Suprapubic skin (tissue), 4 donors: ENCODE measurements at regions not wholly inside any gene's neighbourhood (a gene's known extent, or its start where the extent isn't known, plus 50 kb on each side); places are given as distances from the start of the nearest gene placed in this dataset.
A peak's percentile ranks its signal among the peaks of the same experiment; 100 is the strongest.

Experiments used
- DNase-seq, 2 donors: peaks; one replicate each; pipeline ENCODE4 v3.0.0-alpha.2; 2019; ENCODE audit warnings: low spot score in 2 of 2
- H3K27ac ChIP-seq: fragments of 200-600 bp; sonication (generic); one replicate; pipeline ENCODE4 v1.5.1; 2019
- H3K27me3 ChIP-seq: fragments of 200-600 bp; sonication (generic); one replicate; pipeline ENCODE4 v1.5.1; 2019
- H3K36me3 ChIP-seq: fragments of 200-600 bp; sonication (generic); one replicate; pipeline ENCODE4 v1.5.1; 2019
- H3K4me1 ChIP-seq: fragments of 200-600 bp; sonication (generic); one replicate; pipeline ENCODE4 v1.5.1; 2019
- H3K4me3 ChIP-seq: fragments of 200-600 bp; sonication (generic); one replicate; pipeline ENCODE4 v1.5.1; 2019; ENCODE audit warnings: mild to moderate bottlenecking
- H3K9me3 ChIP-seq: fragments of 200-600 bp; sonication (generic); one replicate; pipeline ENCODE4 v1.5.1; 2019
- EP300 ChIP-seq: sonication (generic); formaldehyde crosslinking; IDR thresholded peaks from one replicate; pipeline ENCODE4 v1.6.1; 2017; ENCODE audit warnings: antibody characterized with exemption
- POLR2A ChIP-seq, 2 donors: fragments of 450-650 bp; IDR thresholded peaks; one replicate each; pipeline ENCODE4 v1.6.1; 2017; ENCODE audit warnings: antibody characterized with exemption in 2 of 2, mild to moderate bottlenecking in 2 of 2, moderate library complexity in 2 of 2
- POLR2AphosphoS5 ChIP-seq, 3 donors: sonication (generic); formaldehyde crosslinking; IDR thresholded peaks; one replicate each; pipeline ENCODE4 v1.6.1; 2017; ENCODE audit warnings: antibody characterized with exemption in 3 of 3
- WGBS: methylation state at CpG from one replicate; pipeline ENCODE4 v1.1.5; 2018; 5-methylcytosine and 5-hydroxymethylcytosine counted together
- TF ChIP-seq, protein P1 (sequence below), 2 donors: fragments of 200-600 bp in 1 of 2; fragments of 450-650 bp in 1 of 2; sonication (generic) in 1 of 2; IDR thresholded peaks; one replicate each; pipeline ENCODE4 v1.5.1; 2016 to 2019; ENCODE audit warnings: antibody characterized with exemption in 2 of 2, mild to moderate bottlenecking in 1 of 2, moderate library complexity in 1 of 2

DNA sequence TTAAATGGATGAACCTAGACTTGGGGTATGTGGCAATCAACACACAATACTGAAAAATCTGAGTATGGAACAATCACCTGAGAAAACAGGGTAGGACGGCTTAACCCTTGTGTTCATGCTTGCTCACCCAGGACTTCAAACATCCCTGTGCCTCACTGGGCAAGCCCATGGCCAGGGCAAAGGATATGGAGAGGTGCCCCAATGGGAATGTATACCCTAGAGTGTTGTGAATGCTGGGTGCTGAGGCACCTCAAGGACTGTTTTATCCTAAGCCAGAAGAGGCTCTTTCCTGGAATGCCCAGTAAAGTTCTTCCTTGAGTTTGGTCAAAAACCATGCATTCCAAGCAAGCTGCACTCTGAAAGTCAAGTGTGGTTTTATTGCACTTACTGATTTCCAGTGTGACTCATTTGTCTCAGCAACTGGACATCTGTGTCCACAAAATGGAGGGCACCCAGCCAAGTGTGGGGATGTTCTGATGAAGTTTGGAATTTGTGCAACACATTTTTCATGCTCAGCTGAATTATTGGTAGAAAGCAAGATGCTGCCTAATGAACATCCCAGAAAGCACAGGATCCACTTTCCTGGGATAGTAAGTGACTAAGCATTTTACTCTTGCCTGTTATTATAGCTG is 531.3 kb downstream of the RFC3 start:
- Histone ChIP-seq H3K9me3 (no peaks in the 10 kb centered on the region), H3K4me3 (no peak overlapping the region), H3K27me3 (no peaks in the 10 kb centered on the region), H3K36me3 (no peaks in the 10 kb centered on the region), H3K4me1 (no peaks in the 10 kb centered on the region), H3K27ac (no peak overlapping the region)
- TF ChIP-seq, protein P1, sequence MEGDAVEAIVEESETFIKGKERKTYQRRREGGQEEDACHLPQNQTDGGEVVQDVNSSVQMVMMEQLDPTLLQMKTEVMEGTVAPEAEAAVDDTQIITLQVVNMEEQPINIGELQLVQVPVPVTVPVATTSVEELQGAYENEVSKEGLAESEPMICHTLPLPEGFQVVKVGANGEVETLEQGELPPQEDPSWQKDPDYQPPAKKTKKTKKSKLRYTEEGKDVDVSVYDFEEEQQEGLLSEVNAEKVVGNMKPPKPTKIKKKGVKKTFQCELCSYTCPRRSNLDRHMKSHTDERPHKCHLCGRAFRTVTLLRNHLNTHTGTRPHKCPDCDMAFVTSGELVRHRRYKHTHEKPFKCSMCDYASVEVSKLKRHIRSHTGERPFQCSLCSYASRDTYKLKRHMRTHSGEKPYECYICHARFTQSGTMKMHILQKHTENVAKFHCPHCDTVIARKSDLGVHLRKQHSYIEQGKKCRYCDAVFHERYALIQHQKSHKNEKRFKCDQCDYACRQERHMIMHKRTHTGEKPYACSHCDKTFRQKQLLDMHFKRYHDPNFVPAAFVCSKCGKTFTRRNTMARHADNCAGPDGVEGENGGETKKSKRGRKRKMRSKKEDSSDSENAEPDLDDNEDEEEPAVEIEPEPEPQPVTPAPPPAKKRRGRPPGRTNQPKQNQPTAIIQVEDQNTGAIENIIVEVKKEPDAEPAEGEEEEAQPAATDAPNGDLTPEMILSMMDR (IDR thresholded peaks at IDR 0.05): no peak
- TF ChIP-seq POLR2A (IDR thresholded peaks at IDR 0.05): no peak
- TF ChIP-seq EP300: no peak
- TF ChIP-seq POLR2AphosphoS5 (IDR thresholded peaks at IDR 0.05): no peak
- DNase-seq: peak; percentile 81 to 82
- 92% methylated on average over 1 of the region's 1 CpG for WGBS

DNA sequence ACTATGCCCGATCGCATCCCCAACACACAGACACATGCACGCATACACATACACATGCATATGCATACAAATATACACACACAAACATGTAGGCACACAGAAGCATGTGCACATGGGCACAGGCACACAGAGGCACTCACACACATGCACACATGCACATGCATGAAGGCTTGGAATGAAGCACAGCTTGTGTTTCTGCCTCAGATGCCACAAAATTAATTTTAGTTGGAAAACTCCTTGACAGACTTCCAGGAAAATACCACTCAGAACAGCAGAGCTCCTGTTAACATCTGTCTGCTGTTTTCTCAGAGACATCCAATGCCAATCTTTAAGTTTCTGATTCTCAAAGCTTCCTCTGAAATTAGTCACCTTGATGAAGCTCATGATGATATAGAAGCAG is 532.7 kb downstream of the RFC3 start:
- H3K27ac ChIP-seq: no peak overlapping the region
- no peaks in the 10 kb centered on the region for H3K36me3 ChIP-seq
- no peak for TF ChIP-seq EP300
- TF ChIP-seq POLR2A (IDR thresholded peaks at IDR 0.05): no peak
- no peak for TF ChIP-seq POLR2AphosphoS5 (IDR thresholded peaks at IDR 0.05)
- TF ChIP-seq, protein P1 (IDR thresholded peaks at IDR 0.05): no peak
- no peak for DNase-seq
- no peaks in the 10 kb centered on the region for H3K4me1 ChIP-seq
- no peaks in the 10 kb centered on the region for H3K9me3 ChIP-seq
- 97% methylated on average over 3 of the region's 3 CpGs for WGBS
- no peak overlapping the region for H3K4me3 ChIP-seq
- no peaks in the 10 kb centered on the region for H3K27me3 ChIP-seq

DNA sequence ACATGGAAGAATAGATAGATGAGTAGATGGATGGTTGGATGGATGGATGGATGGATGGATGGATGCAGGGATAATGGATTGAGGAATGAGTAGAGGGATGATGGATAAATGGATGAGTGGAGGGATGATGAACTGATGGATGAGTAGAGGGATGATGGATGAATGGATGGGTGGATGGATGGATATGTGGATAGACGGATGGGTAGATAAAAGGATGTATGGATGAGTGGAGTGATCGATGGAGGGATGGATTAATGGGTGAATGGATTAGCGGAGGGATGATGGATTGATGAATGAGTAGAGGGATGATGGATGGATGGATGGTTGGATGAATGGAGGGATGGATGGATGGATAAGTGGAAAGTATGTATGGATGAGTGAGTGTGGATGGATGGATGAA is 533.2 kb downstream of the RFC3 start:
- no peak for DNase-seq
- Histone ChIP-seq H3K27me3 (no peaks in the 10 kb centered on the region), H3K27ac (no peak overlapping the region), H3K4me3 (no peak overlapping the region), H3K9me3 (no peaks in the 10 kb centered on the region), H3K36me3 (no peaks in the 10 kb centered on the region), H3K4me1 (no peaks in the 10 kb centered on the region)
- TF ChIP-seq EP300 (no peak), POLR2AphosphoS5 (IDR thresholded peaks at IDR 0.05) (no peak), POLR2A (IDR thresholded peaks at IDR 0.05) (no peak)
- TF ChIP-seq, protein P1 (IDR thresholded peaks at IDR 0.05): no peak
- 89% methylated on average over 3 of the region's 3 CpGs for WGBS

DNA sequence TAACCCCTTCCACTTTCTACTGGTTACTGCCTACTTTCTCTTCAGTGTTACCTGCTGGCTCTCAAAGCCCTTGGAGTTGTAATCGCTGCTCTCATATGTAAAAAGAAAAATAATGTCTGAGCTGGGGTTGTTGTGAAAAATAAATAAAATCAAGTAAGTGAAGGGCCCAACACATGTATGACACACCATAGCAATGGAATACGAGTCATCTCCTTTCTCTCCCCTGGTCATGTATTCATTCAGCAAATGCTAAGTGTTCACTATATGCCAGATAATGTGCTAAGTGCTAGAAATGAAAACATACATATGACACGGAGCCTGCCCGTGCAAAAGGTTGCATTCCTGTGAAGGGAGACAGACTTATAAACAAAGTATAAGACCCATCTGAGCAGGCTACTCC is 535.0 kb downstream of the RFC3 start:
- no peak overlapping the region for H3K4me3 ChIP-seq
- no peaks in the 10 kb centered on the region for H3K27me3 ChIP-seq
- no peaks in the 10 kb centered on the region for H3K36me3 ChIP-seq
- no peak overlapping the region for H3K27ac ChIP-seq
- no peak for DNase-seq
- TF ChIP-seq, protein P1 (IDR thresholded peaks at IDR 0.05): no peak
- TF ChIP-seq POLR2AphosphoS5 (IDR thresholded peaks at IDR 0.05) (no peak), POLR2A (IDR thresholded peaks at IDR 0.05) (no peak), EP300 (no peak)
- H3K4me1 ChIP-seq: no peaks in the 10 kb centered on the region
- no peaks in the 10 kb centered on the region for H3K9me3 ChIP-seq
- 82% methylated on average over 4 of the region's 4 CpGs for WGBS

DNA sequence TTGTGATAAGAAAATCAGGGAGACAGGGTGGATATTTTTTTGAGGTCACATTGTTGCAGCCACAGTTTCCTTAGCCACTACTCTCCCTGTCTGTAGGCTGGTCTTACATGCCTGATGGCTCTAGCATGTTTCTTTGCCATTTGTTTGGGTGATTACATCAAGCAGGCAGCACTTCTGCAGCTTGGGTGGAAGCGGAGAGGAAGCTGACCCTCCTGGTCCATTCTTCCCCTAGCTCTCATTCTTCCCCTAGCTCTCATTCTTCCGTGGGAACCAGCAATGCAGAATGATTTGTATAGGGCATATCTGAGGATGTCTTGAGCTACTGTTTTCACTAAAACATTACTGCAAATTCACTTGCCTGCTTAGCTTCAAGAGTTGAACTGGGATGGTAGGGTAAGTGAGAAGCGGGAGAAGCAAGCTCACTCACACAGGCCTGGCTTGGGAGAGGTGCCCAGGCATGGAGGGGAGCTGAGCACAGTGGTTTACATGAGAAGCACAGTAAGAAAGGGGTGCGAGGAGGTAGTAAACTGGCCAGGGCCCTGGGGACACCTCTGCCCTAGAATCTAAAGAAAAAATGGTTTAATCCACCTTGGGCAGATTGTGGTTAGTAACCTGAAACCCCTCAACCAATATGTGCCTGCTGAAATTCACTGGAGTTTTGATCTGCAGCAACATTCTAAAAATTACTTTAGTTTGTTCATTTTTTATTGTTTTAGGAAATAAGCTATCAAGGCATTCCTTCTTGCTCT is 538.9 kb downstream of the RFC3 start:
- H3K36me3 ChIP-seq: no peaks in the 10 kb centered on the region
- no peak overlapping the region for H3K4me3 ChIP-seq
- no peaks in the 10 kb centered on the region for H3K4me1 ChIP-seq
- no peaks in the 10 kb centered on the region for H3K27me3 ChIP-seq
- H3K27ac ChIP-seq: no peak overlapping the region
- no peaks in the 10 kb centered on the region for H3K9me3 ChIP-seq
- TF ChIP-seq, protein P1 (IDR thresholded peaks at IDR 0.05): no peak
- 82% methylated on average over 4 of the region's 4 CpGs for WGBS
- no peak for DNase-seq
